ENCODE measurements at regions not wholly inside any gene's neighbourhood (a gene's known extent, or its start where the extent isn't known, plus 50 kb on each side); places are given as distances from the start of the nearest gene placed in this dataset.

DNA sequence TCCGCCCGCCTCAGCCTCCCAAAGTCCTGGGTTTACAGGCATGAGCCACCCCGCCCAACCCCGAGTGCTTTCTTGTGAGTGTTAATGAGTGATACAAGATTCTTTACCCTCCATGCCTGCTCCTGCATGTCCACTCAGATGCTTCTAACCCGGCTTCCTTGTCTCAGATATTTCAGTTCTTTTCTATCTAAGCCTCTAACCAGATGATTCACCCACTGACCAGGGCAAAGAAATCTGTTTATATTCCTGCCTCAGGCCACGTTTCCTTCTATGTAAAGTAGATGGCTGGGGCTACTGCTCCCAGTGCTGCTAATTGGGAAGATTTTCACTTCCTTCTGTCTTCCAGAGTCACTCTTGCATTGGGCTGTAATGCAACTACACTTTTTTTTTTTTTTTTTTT lies 395.1 kb upstream of the ANKRD30A start:
- intact Hi-C loops (cut with micrococcal nuclease) = no loop called here
- TF ChIP-seq, protein P1, sequence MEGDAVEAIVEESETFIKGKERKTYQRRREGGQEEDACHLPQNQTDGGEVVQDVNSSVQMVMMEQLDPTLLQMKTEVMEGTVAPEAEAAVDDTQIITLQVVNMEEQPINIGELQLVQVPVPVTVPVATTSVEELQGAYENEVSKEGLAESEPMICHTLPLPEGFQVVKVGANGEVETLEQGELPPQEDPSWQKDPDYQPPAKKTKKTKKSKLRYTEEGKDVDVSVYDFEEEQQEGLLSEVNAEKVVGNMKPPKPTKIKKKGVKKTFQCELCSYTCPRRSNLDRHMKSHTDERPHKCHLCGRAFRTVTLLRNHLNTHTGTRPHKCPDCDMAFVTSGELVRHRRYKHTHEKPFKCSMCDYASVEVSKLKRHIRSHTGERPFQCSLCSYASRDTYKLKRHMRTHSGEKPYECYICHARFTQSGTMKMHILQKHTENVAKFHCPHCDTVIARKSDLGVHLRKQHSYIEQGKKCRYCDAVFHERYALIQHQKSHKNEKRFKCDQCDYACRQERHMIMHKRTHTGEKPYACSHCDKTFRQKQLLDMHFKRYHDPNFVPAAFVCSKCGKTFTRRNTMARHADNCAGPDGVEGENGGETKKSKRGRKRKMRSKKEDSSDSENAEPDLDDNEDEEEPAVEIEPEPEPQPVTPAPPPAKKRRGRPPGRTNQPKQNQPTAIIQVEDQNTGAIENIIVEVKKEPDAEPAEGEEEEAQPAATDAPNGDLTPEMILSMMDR (IDR thresholded peaks at IDR 0.05) = no peak
- H3K27ac Mint-ChIP-seq = no peak overlapping the region
- H3K9me3 Mint-ChIP-seq = no peaks in the 10 kb centered on the region
- no peak overlapping the region for H3K4me3 Mint-ChIP-seq
- CTCF ChIA-PET = no interaction called here
- H3K4me1 Mint-ChIP-seq = no peaks in the 10 kb centered on the region
- H3K27me3 Mint-ChIP-seq = no peaks in the 10 kb centered on the region
- DNase-seq (no peak), ATAC-seq (ENCODE audit: low read depth) (no peak)
- H3K36me3 Mint-ChIP-seq (ENCODE audit: low read depth) = no peaks in the 10 kb centered on the region
- POLR2A ChIA-PET = no interaction called here

DNA sequence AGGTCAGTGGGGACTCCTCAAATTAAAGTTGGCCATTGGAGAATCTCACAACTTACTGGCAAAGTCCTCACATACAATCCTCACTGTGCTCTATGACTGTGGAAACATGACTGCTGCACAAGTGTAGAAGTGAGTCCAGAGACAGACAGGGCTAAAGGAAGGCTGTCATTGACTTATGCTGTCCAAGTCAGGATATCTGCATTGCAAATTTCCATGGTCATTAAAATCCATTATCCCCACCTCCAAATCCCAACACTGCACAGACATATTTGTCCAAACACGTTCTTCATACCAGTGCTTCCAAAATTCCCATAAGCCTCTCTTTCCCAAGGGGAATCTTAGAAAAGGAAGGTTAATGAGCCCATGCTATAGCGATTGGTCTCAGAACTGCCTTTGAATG lies 396.8 kb upstream of the ANKRD30A start:
- Mint-ChIP-seq H3K27ac (no peak overlapping the region), H3K4me3 (no peak overlapping the region), H3K4me1 (no peaks in the 10 kb centered on the region), H3K27me3 (no peaks in the 10 kb centered on the region), H3K36me3 (ENCODE audit: low read depth) (no peaks in the 10 kb centered on the region), H3K9me3 (no peaks in the 10 kb centered on the region)
- ATAC-seq (ENCODE audit: low read depth) (no peak), DNase-seq (no peak)
- POLR2A ChIA-PET = no interaction called here
- intact Hi-C loops (cut with micrococcal nuclease) = no loop called here
- TF ChIP-seq, protein P1 (IDR thresholded peaks at IDR 0.05) = no peak
- CTCF ChIA-PET = no interaction called here

DNA sequence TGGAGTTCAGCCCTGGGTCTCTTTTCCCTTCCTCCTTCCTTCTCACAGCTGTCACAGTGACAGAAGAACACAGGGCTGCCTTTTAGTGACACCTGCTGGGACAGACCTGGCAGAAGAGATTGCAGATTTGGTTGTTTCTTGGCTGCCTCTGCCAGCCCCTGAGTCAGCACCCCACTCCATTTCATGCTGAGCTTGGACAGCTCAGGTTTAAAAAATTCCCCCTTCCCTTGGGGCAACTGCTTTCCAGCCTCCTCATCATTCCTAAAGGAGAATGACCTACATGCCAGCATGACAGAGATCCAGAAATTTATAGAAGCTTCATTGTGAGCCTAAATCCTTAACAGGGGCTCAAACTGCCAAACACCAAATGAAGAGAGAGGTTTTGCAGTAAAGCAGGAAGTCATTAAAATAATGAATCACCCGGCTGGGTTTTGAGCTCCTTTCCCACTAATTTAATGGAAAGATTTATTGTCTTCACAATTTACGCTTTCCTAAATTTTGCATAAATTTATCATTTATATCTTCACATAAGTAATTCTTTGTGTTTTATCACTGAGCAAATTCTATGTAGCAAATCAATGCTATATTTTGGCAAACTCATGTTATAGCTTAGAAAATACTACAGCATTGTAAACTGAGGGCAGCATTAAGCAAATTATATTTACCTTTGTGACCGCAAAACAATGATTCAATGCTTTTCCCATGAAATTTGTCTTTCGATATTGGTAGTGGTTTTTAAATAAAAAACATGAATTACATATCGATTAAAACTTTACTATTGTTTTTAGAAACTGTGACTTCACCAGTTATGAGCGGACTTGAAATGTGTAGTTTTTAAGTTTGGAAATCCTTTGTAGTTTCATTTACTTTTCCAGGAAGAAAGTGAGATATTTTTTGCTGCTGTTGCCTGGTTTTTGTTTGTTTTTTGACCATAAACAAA lies 399.5 kb upstream of the ANKRD30A start:
- peak; percentile 37 for ATAC-seq (ENCODE audit: low read depth)

DNA sequence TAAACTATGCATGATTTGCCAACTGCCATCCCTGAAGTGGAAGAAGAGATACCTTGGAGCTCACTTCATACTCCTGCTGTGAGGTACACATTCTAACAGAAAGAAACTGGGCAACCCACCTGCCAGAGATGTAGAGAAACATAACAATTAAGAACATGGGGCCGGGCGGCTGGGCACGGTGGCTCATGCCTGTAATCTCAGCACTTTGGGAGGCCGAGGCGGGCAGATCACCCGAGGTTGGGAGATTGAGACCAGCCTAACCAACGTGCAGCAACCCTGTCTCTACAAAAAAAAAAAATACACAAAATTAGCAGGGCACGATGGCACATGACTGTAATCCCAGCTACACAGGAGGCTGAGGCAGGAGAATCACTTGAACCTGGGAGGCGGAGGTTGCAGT lies 402.6 kb upstream of the ANKRD30A start:
- no peak for ATAC-seq (ENCODE audit: low read depth)
- Mint-ChIP-seq H3K27me3 (no peaks in the 10 kb centered on the region), H3K4me1 (no peaks in the 10 kb centered on the region), H3K4me3 (no peak overlapping the region), H3K36me3 (ENCODE audit: low read depth) (no peaks in the 10 kb centered on the region), H3K27ac (no peak overlapping the region), H3K9me3 (no peaks in the 10 kb centered on the region)
- ChIA-PET POLR2A (no interaction called here), CTCF (no interaction called here)
- intact Hi-C loops (cut with micrococcal nuclease) = no loop called here
- no peak for DNase-seq
- TF ChIP-seq, protein P1 (IDR thresholded peaks at IDR 0.05) = no peak

More for the DNA sequence above, 399.5 kb upstream of the ANKRD30A start:
- no peak for DNase-seq
- no peaks in the 10 kb centered on the region for H3K4me1 Mint-ChIP-seq
- H3K27me3 Mint-ChIP-seq = no peaks in the 10 kb centered on the region
- no peak overlapping the region for H3K27ac Mint-ChIP-seq
- POLR2A ChIA-PET = no interaction called here
- H3K4me3 Mint-ChIP-seq = no peak overlapping the region
- intact Hi-C loops (cut with micrococcal nuclease) = loop anchor here (1.0 to 2.0 kb wide), 2 partner anchors 1091 to 1347 kb away; no protein-coding TSS in a partner anchor
- CTCF ChIA-PET = interaction anchor here (1.1 to 1.4 kb wide), 4 partner anchors 1085 to 1091 kb away, joined by 3 to 8 read pairs (median 4); no protein-coding TSS in a partner anchor
- no peaks in the 10 kb centered on the region for H3K36me3 Mint-ChIP-seq (ENCODE audit: low read depth)
- H3K9me3 Mint-ChIP-seq = no peaks in the 10 kb centered on the region
- TF ChIP-seq, protein P1 (IDR thresholded peaks at IDR 0.05) = no peak

DNA sequence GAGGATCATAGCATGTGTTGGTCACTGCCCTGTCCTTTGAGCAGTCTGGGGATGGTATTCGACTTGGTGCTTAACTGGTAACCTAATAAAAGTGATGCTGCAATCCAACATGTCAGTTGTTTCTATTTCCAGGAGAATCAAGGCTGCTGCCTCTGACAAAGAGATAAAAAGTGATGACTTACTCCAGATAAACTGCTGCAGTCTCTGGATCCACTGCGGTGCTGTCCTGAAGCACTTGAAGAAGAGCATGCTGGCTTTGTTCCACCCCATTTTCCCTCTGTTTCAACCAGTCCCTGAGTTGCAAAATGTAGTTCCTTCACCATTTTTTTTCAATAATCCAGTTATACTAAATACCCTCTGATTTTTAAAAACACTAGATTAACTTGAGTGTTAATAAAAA lies 403.5 kb upstream of the ANKRD30A start:
- POLR2A ChIA-PET = interaction anchor here (0.6 kb wide), 1 partner anchor 1526 kb away, joined by 4 read pairs; no protein-coding TSS in a partner anchor
- Mint-ChIP-seq H3K9me3 (no peaks in the 10 kb centered on the region), H3K36me3 (ENCODE audit: low read depth) (no peaks in the 10 kb centered on the region), H3K27me3 (no peaks in the 10 kb centered on the region), H3K4me3 (no peak overlapping the region), H3K4me1 (no peaks in the 10 kb centered on the region), H3K27ac (no peak overlapping the region)
- TF ChIP-seq, protein P1 (IDR thresholded peaks at IDR 0.05) = no peak
- DNase-seq (no peak), ATAC-seq (ENCODE audit: low read depth) (no peak)
- CTCF ChIA-PET = no interaction called here
- intact Hi-C loops (cut with micrococcal nuclease) = no loop called here
